Upper lobe of left lung (tissue), 4 donors: ENCODE measurements at regions not wholly inside any gene's neighbourhood (a gene's known extent, or its start where the extent isn't known, plus 50 kb on each side); places are given as distances from the start of the nearest gene placed in this dataset.

Experiments
- EP300 ChIP-seq, 4 donors: sonication (generic); formaldehyde crosslinking; IDR thresholded peaks; one replicate each; pipeline ENCODE4 v1.5.1; 2017; ENCODE audit warnings: antibody characterized with exemption in 4 of 4, control low read depth in 2 of 4
- POLR2A ChIP-seq, 4 donors: fragments of 450-650 bp; IDR thresholded peaks; one replicate each; pipeline ENCODE4 v1.5.1; 2016 to 2017; ENCODE audit warnings: antibody characterized with exemption in 4 of 4, mild to moderate bottlenecking in 2 of 4

GRCh38 chr16:63913290-63913689, 1208.6 kb downstream of the CDH11 start:
- TF ChIP-seq EP300 (IDR thresholded peaks at IDR 0.05) (no peak), POLR2A (IDR thresholded peaks at IDR 0.05) (no peak)
